ENCODE measurements at regions not wholly inside any gene's neighbourhood (a gene's known extent, or its start where the extent isn't known, plus 50 kb on each side); places are given as distances from the start of the nearest gene placed in this dataset.

DNA sequence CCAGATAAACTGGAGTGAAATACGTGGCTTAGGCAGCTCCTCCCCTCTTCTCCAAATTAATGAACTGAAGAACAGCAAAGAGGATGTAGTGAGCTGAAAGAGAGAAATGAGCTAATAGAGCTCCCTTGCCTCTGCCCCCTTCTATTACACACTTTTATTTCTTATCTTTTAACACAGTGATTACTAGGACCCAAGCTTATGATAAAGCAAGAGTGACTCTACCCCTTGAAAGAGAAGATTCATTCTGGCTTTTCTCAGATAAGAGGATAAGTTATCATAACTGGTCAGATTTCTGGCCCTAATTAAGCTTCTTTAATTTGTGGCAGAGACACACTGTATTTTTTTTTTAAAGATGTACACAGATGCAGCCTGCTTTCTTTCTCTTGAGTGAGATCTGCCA, 102.2 kb downstream of the MSTN start:
- no peaks in the 10 kb centered on the region for H3K79me1 ChIP-seq (ENCODE audit: insufficient read depth, low read depth, low read length, poor library complexity, severe bottlenecking)
- no peaks in the 10 kb centered on the region for H3K9me3 ChIP-seq (ENCODE audit: control insufficient read depth, low read depth, low read length)
- no peak overlapping the region for H2BK120ac ChIP-seq (ENCODE audit: low read depth, low read length, poor library complexity, severe bottlenecking)
- no peak overlapping the region for H3K27ac ChIP-seq (ENCODE audit: insufficient read length, low read depth, low read length)
- H2BK20ac ChIP-seq (ENCODE audit: low read depth, low read length, poor library complexity, severe bottlenecking), result no peak overlapping the region
- no peak overlapping the region for H2AFZ ChIP-seq (ENCODE audit: low read length)
- no peaks in the 10 kb centered on the region; a peak in 1 of 7 replicates for H3K36me3 Mint-ChIP-seq (ENCODE audit: insufficient read depth in 1 of 3, low read depth in 3 of 3)
- H3K23ac ChIP-seq (ENCODE audit: insufficient read length, low read depth, low read length), result no peak overlapping the region
- H4K20me1 ChIP-seq (ENCODE audit: control insufficient read depth, insufficient read depth, insufficient read length), result no peaks in the 10 kb centered on the region
- WGBS (ENCODE audit: extremely low coverage, insufficient read length, low lambda C conversion rate), result no CpG with 5 or more reads among the region's 1 CpG
- no peak overlapping the region for H2BK5ac ChIP-seq (ENCODE audit: insufficient read length, low read length)
- no peaks in the 10 kb centered on the region for H3K4me1 Mint-ChIP-seq
- no peak overlapping the region for H3K18ac ChIP-seq (ENCODE audit: insufficient read length, low read depth, low read length)
- H3K79me2 ChIP-seq (ENCODE audit: insufficient read depth, low read length), result no peaks in the 10 kb centered on the region
- TF ChIP-seq, protein P1, sequence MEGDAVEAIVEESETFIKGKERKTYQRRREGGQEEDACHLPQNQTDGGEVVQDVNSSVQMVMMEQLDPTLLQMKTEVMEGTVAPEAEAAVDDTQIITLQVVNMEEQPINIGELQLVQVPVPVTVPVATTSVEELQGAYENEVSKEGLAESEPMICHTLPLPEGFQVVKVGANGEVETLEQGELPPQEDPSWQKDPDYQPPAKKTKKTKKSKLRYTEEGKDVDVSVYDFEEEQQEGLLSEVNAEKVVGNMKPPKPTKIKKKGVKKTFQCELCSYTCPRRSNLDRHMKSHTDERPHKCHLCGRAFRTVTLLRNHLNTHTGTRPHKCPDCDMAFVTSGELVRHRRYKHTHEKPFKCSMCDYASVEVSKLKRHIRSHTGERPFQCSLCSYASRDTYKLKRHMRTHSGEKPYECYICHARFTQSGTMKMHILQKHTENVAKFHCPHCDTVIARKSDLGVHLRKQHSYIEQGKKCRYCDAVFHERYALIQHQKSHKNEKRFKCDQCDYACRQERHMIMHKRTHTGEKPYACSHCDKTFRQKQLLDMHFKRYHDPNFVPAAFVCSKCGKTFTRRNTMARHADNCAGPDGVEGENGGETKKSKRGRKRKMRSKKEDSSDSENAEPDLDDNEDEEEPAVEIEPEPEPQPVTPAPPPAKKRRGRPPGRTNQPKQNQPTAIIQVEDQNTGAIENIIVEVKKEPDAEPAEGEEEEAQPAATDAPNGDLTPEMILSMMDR (conservative IDR thresholded peaks at IDR 0.05), result no peak
- DNase-seq, result no peak
- H3K9me3 Mint-ChIP-seq, result no peaks in the 10 kb centered on the region
- no peaks in the 10 kb centered on the region for H3K4me1 ChIP-seq (ENCODE audit: insufficient read depth, low read length)
- no peak overlapping the region for H3K56ac ChIP-seq (ENCODE audit: insufficient read length, low read depth, low read length)
- no peaks in the 10 kb centered on the region for H3K27me3 Mint-ChIP-seq (ENCODE audit: low read depth)
- H4K8ac ChIP-seq (replicated peaks; ENCODE audit: insufficient read length, low read depth, low read length), result no peak overlapping the region
- no peak overlapping the region for H2AK5ac ChIP-seq (ENCODE audit: insufficient read length, low read length)
- H3T11ph ChIP-seq (ENCODE audit: low read length), result no peak overlapping the region
- H3K4ac ChIP-seq (ENCODE audit: low read depth, low read length), result no peak overlapping the region
- no peak overlapping the region for H2BK15ac ChIP-seq (ENCODE audit: low read depth, low read length)
- no peak overlapping the region for H3K27ac Mint-ChIP-seq
- no peak overlapping the region for H3K4me3 Mint-ChIP-seq
- no peak overlapping the region for H3K9ac ChIP-seq (ENCODE audit: extremely low read depth, insufficient read length, low read length)
- no peak overlapping the region for H3K14ac ChIP-seq (ENCODE audit: insufficient read depth, low read length)
- H3K27me3 ChIP-seq (ENCODE audit: insufficient read depth, low read length), result no peaks in the 10 kb centered on the region
- H4K5ac ChIP-seq (ENCODE audit: insufficient read length, low read depth, low read length), result no peak overlapping the region
- H2BK12ac ChIP-seq (ENCODE audit: insufficient read length, low read depth, low read length), result no peak overlapping the region
- no peak overlapping the region for H3K4me2 ChIP-seq (ENCODE audit: insufficient read depth, insufficient read length, low read length)
- H4K91ac ChIP-seq (ENCODE audit: insufficient read length, low read depth, low read length), result no peak overlapping the region
- H3K23me2 ChIP-seq (ENCODE audit: insufficient read length, low read depth, low read length, poor library complexity, severe bottlenecking), result no peaks in the 10 kb centered on the region
